Stimulated activated effector memory CD8-positive, alpha-beta T cell treated with anti-CD3 and anti-CD28 coated beads, Interleukin-12 subunit alpha, Interleukin-12 subunit beta, amount 100 ng/mL, for 72 hours (primary cell): ENCODE measurements at regions not wholly inside any gene's neighbourhood (a gene's known extent, or its start where the extent isn't known, plus 50 kb on each side); places are given as distances from the start of the nearest gene placed in this dataset.
A peak's percentile ranks its signal among the peaks of the same experiment; 100 is the strongest.
"Not testable (repeated sequence)": the region's sequence is repeated elsewhere in the genome, so short reads cannot be mapped to it uniquely, and the experiment has no call there.

Source experiments
- ATAC-seq: fragments of 150-1000 bp; cut with Tn5 transposase; 2 replicates; pipeline ENCODE4 v1.10.0; 2021
- DNase-seq, 2 donors: peaks; one replicate each; pipeline ENCODE4 v3.0.0; 2021 to 2022; ENCODE audit warnings: low spot score in 2 of 2
- H3K27ac Mint-ChIP-seq: one replicate; pipeline ENCODE4 v1.8.0; 2022; ENCODE audit warnings: mild to moderate bottlenecking, mixed read lengths
- H3K36me3 Mint-ChIP-seq: one replicate; pipeline ENCODE4 v1.8.0; 2022; ENCODE audit warnings: mild to moderate bottlenecking, mixed read lengths
- H3K4me1 Mint-ChIP-seq: one replicate; pipeline ENCODE4 v1.8.0; 2022; ENCODE audit warnings: mixed read lengths
- H3K4me3 Mint-ChIP-seq: one replicate; pipeline ENCODE4 v1.8.0; 2022; ENCODE audit warnings: mild to moderate bottlenecking, mixed read lengths
- H3K9me3 Mint-ChIP-seq: one replicate; pipeline ENCODE4 v1.8.0; 2022; ENCODE audit warnings: mixed read lengths

GRCh38 chr11:134498326-134499139, 86.5 kb upstream of the B3GAT1 start:
- ATAC-seq, result no peak
- Mint-ChIP-seq H3K27ac (no peak overlapping the region), H3K4me1 (no peaks in the 10 kb centered on the region), H3K4me3 (no peak overlapping the region), H3K9me3 (peaks cover 6% of the 10 kb centered on the region), H3K36me3 (no peaks in the 10 kb centered on the region)
- no peak for DNase-seq

- no peak overlapping the region for H3K27ac Mint-ChIP-seq
- peaks cover 6% of the 10 kb centered on the region for H3K9me3 Mint-ChIP-seq
- no peaks in the 10 kb centered on the region for H3K36me3 Mint-ChIP-seq
- ATAC-seq (no peak), DNase-seq (no peak)
- no peaks in the 10 kb centered on the region for H3K4me1 Mint-ChIP-seq
- no peak overlapping the region for H3K4me3 Mint-ChIP-seq
Measured at GRCh38 chr11:134497586-134497985, 85.5 kb upstream of the B3GAT1 start.

- not testable (repeated sequence) for H3K9me3 Mint-ChIP-seq, H3K36me3 Mint-ChIP-seq, DNase-seq, H3K27ac Mint-ChIP-seq, ATAC-seq, H3K4me3 Mint-ChIP-seq, H3K4me1 Mint-ChIP-seq
Measured at GRCh38 chr11:134496058-134496457, 84.0 kb upstream of the B3GAT1 start.

- ATAC-seq, H3K9me3 Mint-ChIP-seq, H3K4me1 Mint-ChIP-seq, H3K36me3 Mint-ChIP-seq, H3K4me3 Mint-ChIP-seq, H3K27ac Mint-ChIP-seq, DNase-seq: not testable (repeated sequence)
Measured at GRCh38 chr11:134494395-134494794, 82.4 kb upstream of the B3GAT1 start.

GRCh38 chr11:134492411-134492810, 80.4 kb upstream of the B3GAT1 start:
- not testable (repeated sequence) for H3K27ac Mint-ChIP-seq, DNase-seq, H3K9me3 Mint-ChIP-seq, H3K4me3 Mint-ChIP-seq, ATAC-seq, H3K4me1 Mint-ChIP-seq, H3K36me3 Mint-ChIP-seq

GRCh38 chr11:134489728-134490127, 77.7 kb upstream of the B3GAT1 start:
- Mint-ChIP-seq H3K27ac (no peak overlapping the region), H3K4me1 (peaks cover 5% of the 10 kb centered on the region), H3K4me3 (no peak overlapping the region), H3K9me3 (no peaks in the 10 kb centered on the region), H3K36me3 (no peaks in the 10 kb centered on the region)
- ATAC-seq, result no peak
- no peak for DNase-seq

- Mint-ChIP-seq H3K4me1 (peaks cover 5% of the 10 kb centered on the region), H3K27ac (no peak overlapping the region), H3K36me3 (no peaks in the 10 kb centered on the region), H3K4me3 (no peak overlapping the region), H3K9me3 (no peaks in the 10 kb centered on the region)
- peak; percentile 31 for ATAC-seq
- no peak for DNase-seq
Measured at GRCh38 chr11:134488913-134489312, 76.9 kb upstream of the B3GAT1 start.

- Mint-ChIP-seq H3K4me3 (no peak overlapping the region), H3K9me3 (no peaks in the 10 kb centered on the region), H3K36me3 (no peaks in the 10 kb centered on the region), H3K27ac (no peak overlapping the region), H3K4me1 (peaks cover 5% of the 10 kb centered on the region)
- no peak for DNase-seq
- ATAC-seq, result no peak
Measured at GRCh38 chr11:134488512-134488911, 76.5 kb upstream of the B3GAT1 start.

- no peaks in the 10 kb centered on the region for H3K36me3 Mint-ChIP-seq
- no peak overlapping the region for H3K4me3 Mint-ChIP-seq
- peaks cover 5% of the 10 kb centered on the region for H3K4me1 Mint-ChIP-seq
- DNase-seq (no peak), ATAC-seq (no peak)
- H3K9me3 Mint-ChIP-seq, result no peaks in the 10 kb centered on the region
- no peak overlapping the region for H3K27ac Mint-ChIP-seq
Measured at GRCh38 chr11:134487696-134488095, 75.7 kb upstream of the B3GAT1 start.

- Mint-ChIP-seq H3K4me1 (peaks cover 5% of the 10 kb centered on the region), H3K4me3 (no peak overlapping the region), H3K36me3 (no peaks in the 10 kb centered on the region), H3K27ac (no peak overlapping the region), H3K9me3 (no peaks in the 10 kb centered on the region)
- DNase-seq (no peak), ATAC-seq (no peak)
Measured at GRCh38 chr11:134486704-134487103, 74.7 kb upstream of the B3GAT1 start.

GRCh38 chr11:134486106-134486505, 74.1 kb upstream of the B3GAT1 start:
- ATAC-seq, result no peak
- Mint-ChIP-seq H3K27ac (no peak overlapping the region), H3K4me1 (peaks cover 5% of the 10 kb centered on the region), H3K4me3 (no peak overlapping the region), H3K9me3 (no peaks in the 10 kb centered on the region), H3K36me3 (no peaks in the 10 kb centered on the region)
- no peak for DNase-seq

- no peak overlapping the region for H3K27ac Mint-ChIP-seq
- no peak for DNase-seq
- no peaks in the 10 kb centered on the region for H3K36me3 Mint-ChIP-seq
- no peaks in the 10 kb centered on the region for H3K9me3 Mint-ChIP-seq
- peaks cover 5% of the 10 kb centered on the region for H3K4me1 Mint-ChIP-seq
- H3K4me3 Mint-ChIP-seq, result no peak overlapping the region
- ATAC-seq, result no peak
Measured at GRCh38 chr11:134485316-134485715, 73.3 kb upstream of the B3GAT1 start.

- DNase-seq (no peak), ATAC-seq (no peak)
- Mint-ChIP-seq H3K36me3 (no peaks in the 10 kb centered on the region), H3K9me3 (no peaks in the 10 kb centered on the region), H3K27ac (no peak overlapping the region), H3K4me1 (no peaks in the 10 kb centered on the region), H3K4me3 (no peak overlapping the region)
Measured at GRCh38 chr11:134483857-134484256, 71.8 kb upstream of the B3GAT1 start.

- no peak for ATAC-seq
- Mint-ChIP-seq H3K36me3 (no peaks in the 10 kb centered on the region), H3K4me3 (no peak overlapping the region), H3K27ac (no peak overlapping the region), H3K4me1 (no peaks in the 10 kb centered on the region), H3K9me3 (no peaks in the 10 kb centered on the region)
- DNase-seq, result no peak
Measured at GRCh38 chr11:134483291-134483690, 71.2 kb upstream of the B3GAT1 start.

- Mint-ChIP-seq H3K4me3 (no peak overlapping the region), H3K36me3 (no peaks in the 10 kb centered on the region), H3K9me3 (no peaks in the 10 kb centered on the region), H3K27ac (no peak overlapping the region), H3K4me1 (no peaks in the 10 kb centered on the region)
- no peak for ATAC-seq
- DNase-seq, result no peak
Measured at GRCh38 chr11:134482865-134483264, 70.8 kb upstream of the B3GAT1 start.

- H3K4me3 Mint-ChIP-seq, result no peak overlapping the region
- no peaks in the 10 kb centered on the region for H3K36me3 Mint-ChIP-seq
- no peak for DNase-seq
- no peak for ATAC-seq
- no peaks in the 10 kb centered on the region for H3K4me1 Mint-ChIP-seq
- H3K9me3 Mint-ChIP-seq, result no peaks in the 10 kb centered on the region
- no peak overlapping the region for H3K27ac Mint-ChIP-seq
Measured at GRCh38 chr11:134481933-134482527, 70.0 kb upstream of the B3GAT1 start.
